MM.1S (cell line): ENCODE measurements at regions not wholly inside any gene's neighbourhood (a gene's known extent, or its start where the extent isn't known, plus 50 kb on each side); places are given as distances from the start of the nearest gene placed in this dataset.

Source experiments
- DNase-seq: peaks from one replicate; pipeline ENCODE4 v3.0.0-alpha.2; 2015
- H2AFZ ChIP-seq: fragments of 300-600 bp; sonication (generic); 2 replicates; pipeline ENCODE4 v1.6.0; 2016; ENCODE audit warnings: antibody characterized with exemption, low read length
- H3F3A ChIP-seq: fragments of 300-600 bp; sonication (generic); 2 replicates; pipeline ENCODE4 v1.6.1; 2016; ENCODE audit warnings: mild to moderate bottlenecking, antibody characterized with exemption, low read length, moderate library complexity, mixed read lengths; ENCODE audit not compliant: insufficient read depth
- H3K27ac ChIP-seq: fragments of 300-600 bp; sonication (generic); 2 replicates; pipeline ENCODE4 v1.5.1; 2016; ENCODE audit warnings: mild to moderate bottlenecking, low read length
- H3K27me3 ChIP-seq: fragments of 300-600 bp; sonication (generic); replicated peaks from 2 replicates; pipeline ENCODE4 v1.6.0; 2016; ENCODE audit warnings: low read length; ENCODE audit not compliant: insufficient read depth
- H3K36me3 ChIP-seq: fragments of 300-600 bp; sonication (generic); replicated peaks from 2 replicates; pipeline ENCODE4 v1.6.1; 2016; ENCODE audit warnings: mild to moderate bottlenecking, low read length, mixed read lengths; ENCODE audit not compliant: insufficient read depth
- H3K4me1 ChIP-seq: fragments of 300-600 bp; sonication (generic); 2 replicates; pipeline ENCODE4 v1.6.1; 2016; ENCODE audit warnings: low read length, mixed read lengths
- H3K4me2 ChIP-seq: fragments of 300-600 bp; sonication (generic); 2 replicates; pipeline ENCODE4 v1.6.0; 2016; ENCODE audit warnings: low read depth, low read length
- H3K4me3 ChIP-seq: fragments of 300-600 bp; sonication (generic); 2 replicates; pipeline ENCODE4 v1.5.1; 2016; ENCODE audit warnings: low read length, mixed read lengths
- H3K79me2 ChIP-seq: fragments of 300-600 bp; sonication (generic); 2 replicates; pipeline ENCODE4 v1.6.1; 2016; ENCODE audit warnings: mixed run types, low read length, mixed read lengths
- H3K9ac ChIP-seq: fragments of 300-600 bp; sonication (generic); 2 replicates; pipeline ENCODE4 v1.6.1; 2016; ENCODE audit warnings: low read length, mixed read lengths
- H3K9me2 ChIP-seq: fragments of 300-600 bp; sonication (generic); replicated peaks from 2 replicates; pipeline ENCODE4 v1.6.1; 2016; ENCODE audit warnings: mild to moderate bottlenecking, low read length, mixed read lengths; ENCODE audit not compliant: insufficient read depth
- H3K9me3 ChIP-seq: fragments of 300-600 bp; sonication (generic); replicated peaks from 2 replicates; pipeline ENCODE4 v1.6.1; 2016; ENCODE audit warnings: mild to moderate bottlenecking, low read length, mixed read lengths; ENCODE audit not compliant: insufficient read depth
- H4K20me1 ChIP-seq: fragments of 300-600 bp; sonication (generic); 2 replicates; pipeline ENCODE4 v1.6.1; 2016; ENCODE audit warnings: mild to moderate bottlenecking, low read length, moderate library complexity, mixed read lengths; ENCODE audit not compliant: insufficient read depth
- CTCF ChIP-seq: fragments of 300-600 bp; sonication (generic); IDR thresholded peaks from 2 replicates; pipeline ENCODE4 v1.5.1; 2016; ENCODE audit warnings: antibody characterized with exemption, low read length, mixed read lengths
- EZH2 ChIP-seq: fragments of 300-600 bp; sonication (generic); optimal IDR thresholded peaks from 2 replicates; pipeline ENCODE3; 2017; ENCODE audit warnings: low read depth, mild to moderate bottlenecking, antibody characterized with exemption, low read length, mixed read lengths
- EZH2phosphoT487 ChIP-seq: fragments of 300-600 bp; sonication (generic); IDR thresholded peaks from 2 replicates; pipeline ENCODE4 v1.6.1; 2018; ENCODE audit warnings: antibody characterized with exemption, low read length

DNA sequence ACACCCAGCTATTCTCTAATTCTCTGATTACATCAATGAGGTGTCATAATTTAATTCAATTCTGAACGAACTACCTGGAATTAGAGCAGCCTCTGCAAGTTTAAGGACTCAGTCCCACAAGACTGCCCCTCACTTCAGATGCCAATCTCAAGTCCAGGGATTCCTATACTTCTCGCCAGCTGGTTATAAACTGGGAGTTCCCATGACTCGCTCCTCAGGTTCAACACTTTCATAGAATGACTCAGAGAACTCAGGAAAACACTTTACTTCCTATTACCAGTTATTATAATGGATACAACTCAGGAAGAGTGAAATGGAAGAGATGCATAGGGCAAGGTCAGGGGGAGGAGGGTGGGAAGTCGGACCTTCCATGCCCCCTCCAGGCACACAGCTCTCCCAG lies 112.3 kb upstream of the ATP5MC3 start:
- no peak for DNase-seq
- no peak overlapping the region for H2AFZ ChIP-seq
- TF ChIP-seq CTCF (no peak), EZH2phosphoT487 (no peak), EZH2 (no peak)
- H3K4me1 ChIP-seq: no peaks in the 10 kb centered on the region
- no peaks in the 10 kb centered on the region for H3K9me3 ChIP-seq
- H3K27ac ChIP-seq: no peak overlapping the region
- H3K9ac ChIP-seq: no peak overlapping the region
- no peaks in the 10 kb centered on the region for H3K27me3 ChIP-seq
- H3K79me2 ChIP-seq: no peaks in the 10 kb centered on the region
- H3K36me3 ChIP-seq: no peaks in the 10 kb centered on the region
- no peak overlapping the region for H3K4me3 ChIP-seq
- no peak overlapping the region for H3K4me2 ChIP-seq
- H3K9me2 ChIP-seq: no peaks in the 10 kb centered on the region
- H3F3A ChIP-seq: no peaks in the 10 kb centered on the region
- no peaks in the 10 kb centered on the region for H4K20me1 ChIP-seq

DNA sequence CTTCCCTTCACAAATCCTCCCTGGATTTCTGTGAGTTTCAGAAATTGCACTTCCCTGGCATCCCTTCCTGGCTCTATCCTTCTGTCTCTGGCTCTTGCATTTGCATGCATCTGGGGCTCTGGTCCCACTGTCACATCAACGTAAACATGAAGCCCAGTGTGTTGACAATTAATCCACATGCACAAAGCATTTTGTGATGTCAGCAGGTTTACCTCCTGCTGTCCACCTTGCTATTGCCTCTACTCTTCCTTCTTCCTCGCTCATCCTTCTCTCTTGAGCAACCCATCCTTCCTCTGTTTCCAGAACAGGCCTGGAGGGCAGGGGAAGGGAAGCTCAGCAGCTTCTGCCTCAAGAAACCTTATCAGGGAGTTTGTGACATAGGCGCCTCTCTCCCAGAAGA lies 111.7 kb upstream of the ATP5MC3 start:
- Histone ChIP-seq H3F3A (no peaks in the 10 kb centered on the region), H3K9ac (no peak overlapping the region), H3K4me3 (no peak overlapping the region), H3K9me3 (no peaks in the 10 kb centered on the region), H3K4me2 (no peak overlapping the region), H3K27ac (no peak overlapping the region), H3K27me3 (no peaks in the 10 kb centered on the region), H3K4me1 (no peaks in the 10 kb centered on the region), H3K9me2 (no peaks in the 10 kb centered on the region), H2AFZ (no peak overlapping the region), H3K79me2 (no peaks in the 10 kb centered on the region), H4K20me1 (no peaks in the 10 kb centered on the region), H3K36me3 (no peaks in the 10 kb centered on the region)
- no peak for DNase-seq
- TF ChIP-seq EZH2phosphoT487 (no peak), EZH2 (no peak), CTCF (no peak)

- DNase-seq: no peak
- Histone ChIP-seq H2AFZ (no peak overlapping the region), H4K20me1 (no peaks in the 10 kb centered on the region), H3K36me3 (no peaks in the 10 kb centered on the region), H3K27ac (no peak overlapping the region), H3K27me3 (no peaks in the 10 kb centered on the region), H3F3A (no peaks in the 10 kb centered on the region), H3K9ac (no peak overlapping the region), H3K9me2 (no peaks in the 10 kb centered on the region), H3K4me1 (no peaks in the 10 kb centered on the region), H3K9me3 (no peaks in the 10 kb centered on the region), H3K4me3 (no peak overlapping the region), H3K4me2 (no peak overlapping the region), H3K79me2 (no peaks in the 10 kb centered on the region)
- no peak for TF ChIP-seq CTCF
- no peak for TF ChIP-seq EZH2phosphoT487
- no peak for TF ChIP-seq EZH2
Observed at GRCh38 chr2:175282886-175283285, 101.4 kb upstream of the ATP5MC3 start.

GRCh38 chr2:175282300-175282699 lies 100.8 kb upstream of the ATP5MC3 start:
- Histone ChIP-seq H3K9me3 (no peaks in the 10 kb centered on the region), H4K20me1 (no peaks in the 10 kb centered on the region), H2AFZ (no peak overlapping the region), H3K9me2 (no peaks in the 10 kb centered on the region), H3K79me2 (no peaks in the 10 kb centered on the region), H3K27me3 (no peaks in the 10 kb centered on the region), H3K4me3 (no peak overlapping the region), H3K4me2 (no peak overlapping the region), H3K9ac (no peak overlapping the region), H3K27ac (no peak overlapping the region), H3F3A (no peaks in the 10 kb centered on the region), H3K36me3 (no peaks in the 10 kb centered on the region), H3K4me1 (no peaks in the 10 kb centered on the region)
- no peak for TF ChIP-seq EZH2phosphoT487
- TF ChIP-seq EZH2: no peak
- peak; percentile 56 for TF ChIP-seq CTCF
- DNase-seq: peak; percentile 48
